ENCODE measurements at regions not wholly inside any gene's neighbourhood (a gene's known extent, or its start where the extent isn't known, plus 50 kb on each side); places are given as distances from the start of the nearest gene placed in this dataset.

GRCh38 chr4:56215901-56216300 lies 171.4 kb downstream of the AASDH start:
- H3K4me3 ChIP-seq = peak overlapping the region in 3 of 4 donors; percentile 17 to 51 (median 45)
- H3K36me3 ChIP-seq = no peaks in the 10 kb centered on the region
- H3K9me3 ChIP-seq = no peaks in the 10 kb centered on the region
- H3K4me1 ChIP-seq = peaks cover 0 to 5% (median 0%) of the 10 kb centered on the region in 4 donors
- peak overlapping the region in 3 of 4 donors; percentile 60 to 90 (median 81) for H3K27ac ChIP-seq
- no peaks in the 10 kb centered on the region for H3K27me3 ChIP-seq
- DNase-seq = peak in 2 of 3 donors; percentile 59 to 81
- no peak for TF ChIP-seq CTCF (IDR thresholded peaks at IDR 0.05)
- peak in 1 of 2 donors; percentile 49 for TF ChIP-seq POLR2A (IDR thresholded peaks at IDR 0.05)

GRCh38 chr4:56215141-56215783 lies 172.0 kb downstream of the AASDH start:
- TF ChIP-seq POLR2A (IDR thresholded peaks at IDR 0.05) (no peak), CTCF (IDR thresholded peaks at IDR 0.05) (no peak)
- H3K27ac ChIP-seq = peak overlapping the region in 3 of 4 donors; percentile 60 to 90 (median 81)
- peak in 1 of 3 donors; percentile 67 for DNase-seq

GRCh38 chr4:56213543-56213942 lies 173.7 kb downstream of the AASDH start:
- Histone ChIP-seq H3K9me3 (no peaks in the 10 kb centered on the region), H3K4me3 (no peak overlapping the region), H3K27ac (peak overlapping the region in 1 of 4 donors; percentile 33), H3K36me3 (no peaks in the 10 kb centered on the region), H3K27me3 (no peaks in the 10 kb centered on the region), H3K4me1 (peaks cover 0 to 5% (median 0%) of the 10 kb centered on the region in 4 donors)
- TF ChIP-seq CTCF (IDR thresholded peaks at IDR 0.05) = no peak
- TF ChIP-seq POLR2A (IDR thresholded peaks at IDR 0.05) = no peak
- no peak for DNase-seq

More at GRCh38 chr4:56215141-56215783, 172.0 kb downstream of the AASDH start:
- Histone ChIP-seq H3K27me3 (no peaks in the 10 kb centered on the region), H3K9me3 (no peaks in the 10 kb centered on the region), H3K4me3 (peak overlapping the region in 1 of 4 donors; percentile 45), H3K36me3 (no peaks in the 10 kb centered on the region), H3K4me1 (peaks cover 0 to 5% (median 0%) of the 10 kb centered on the region in 4 donors)

GRCh38 chr4:56212774-56213173 lies 174.5 kb downstream of the AASDH start:
- H3K4me3 ChIP-seq = no peak overlapping the region
- TF ChIP-seq POLR2A (IDR thresholded peaks at IDR 0.05) (no peak), CTCF (IDR thresholded peaks at IDR 0.05) (no peak)
- no peaks in the 10 kb centered on the region for H3K9me3 ChIP-seq
- no peaks in the 10 kb centered on the region for H3K27me3 ChIP-seq
- peaks cover 0 to 5% (median 0%) of the 10 kb centered on the region in 4 donors for H3K4me1 ChIP-seq
- no peaks in the 10 kb centered on the region for H3K36me3 ChIP-seq
- peak overlapping the region in 2 of 4 donors; percentile 51 to 55 for H3K27ac ChIP-seq
- no peak for DNase-seq

- TF ChIP-seq CTCF (IDR thresholded peaks at IDR 0.05) = no peak
- TF ChIP-seq POLR2A (IDR thresholded peaks at IDR 0.05) = no peak
- Histone ChIP-seq H3K9me3 (no peaks in the 10 kb centered on the region), H3K27me3 (no peaks in the 10 kb centered on the region), H3K4me1 (peaks cover 0 to 5% (median 0%) of the 10 kb centered on the region in 4 donors), H3K27ac (no peak overlapping the region), H3K4me3 (no peak overlapping the region), H3K36me3 (no peaks in the 10 kb centered on the region)
- no peak for DNase-seq
These were observed 176.1 kb downstream of the AASDH start for GRCh38 chr4:56211202-56211601.

Data from Peyer's patch (tissue), 4 donors.